ENCODE measurements at regions not wholly inside any gene's neighbourhood (a gene's known extent, or its start where the extent isn't known, plus 50 kb on each side); places are given as distances from the start of the nearest gene placed in this dataset.

- intact Hi-C loops (cut with DNase I, micrococcal nuclease) = no loop called here
- Mint-ChIP-seq H3K27ac (no peak overlapping the region), H3K4me3 (no peak overlapping the region), H3K9me3 (ENCODE audit: low read depth) (peaks cover 5% of the 10 kb centered on the region), H3K27me3 (peaks cover 2% of the 10 kb centered on the region), H3K36me3 (ENCODE audit: low read depth) (no peaks in the 10 kb centered on the region), H3K4me1 (peaks cover 8% of the 10 kb centered on the region)
- CTCF ChIA-PET = interaction anchor here (1.8 kb wide), 1 partner anchor 555 kb away, joined by 4 read pairs; no protein-coding TSS in a partner anchor
- POLR2A ChIA-PET = no interaction called here
- ATAC-seq (no peak), DNase-seq (no peak)
Observed at GRCh38 chr12:46680506-46680905, 145.3 kb downstream of the SLC38A4 start.

- H3K27ac Mint-ChIP-seq = no peak overlapping the region
- CTCF ChIA-PET = interaction anchor here (0.6 kb wide), 1 partner anchor 101 kb away, joined by 3 read pairs; no protein-coding TSS in a partner anchor
- POLR2A ChIA-PET = no interaction called here
- intact Hi-C loops (cut with DNase I, micrococcal nuclease) = loop anchor here (2.0 to 10.0 kb wide), 5 partner anchors 253 to 607 kb away; no protein-coding TSS in a partner anchor
- H3K36me3 Mint-ChIP-seq (ENCODE audit: low read depth) = no peaks in the 10 kb centered on the region
- H3K27me3 Mint-ChIP-seq = no peaks in the 10 kb centered on the region
- no peak overlapping the region for H3K4me3 Mint-ChIP-seq
- H3K4me1 Mint-ChIP-seq = peaks cover 8% of the 10 kb centered on the region
- ATAC-seq (no peak), DNase-seq (no peak)
- peaks cover 3% of the 10 kb centered on the region for H3K9me3 Mint-ChIP-seq (ENCODE audit: low read depth)
Observed at GRCh38 chr12:46679754-46680153, 146.0 kb downstream of the SLC38A4 start.

DNA sequence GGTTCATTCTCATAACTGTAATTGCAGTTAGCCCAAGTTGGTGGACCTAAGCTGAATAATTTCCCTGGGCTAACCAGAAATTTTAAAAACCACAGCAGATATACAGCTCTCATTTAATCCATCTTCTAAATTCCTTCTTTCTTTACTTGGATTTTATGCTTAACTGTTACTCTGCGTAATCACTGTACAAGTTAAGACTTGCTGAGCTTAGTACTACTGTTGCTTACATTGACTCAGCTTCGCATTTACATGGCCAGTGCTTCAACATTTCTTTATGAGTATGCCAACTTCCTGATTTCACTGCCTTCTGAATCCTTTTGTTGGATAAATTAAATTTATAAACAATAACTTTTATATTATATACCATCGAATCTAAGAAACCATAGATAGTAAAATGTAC is 147.4 kb downstream of the SLC38A4 start:
- Mint-ChIP-seq H3K4me3 (no peak overlapping the region), H3K27ac (no peak overlapping the region), H3K27me3 (no peaks in the 10 kb centered on the region), H3K9me3 (ENCODE audit: low read depth) (no peaks in the 10 kb centered on the region), H3K4me1 (peaks cover 8% of the 10 kb centered on the region), H3K36me3 (ENCODE audit: low read depth) (no peaks in the 10 kb centered on the region)
- DNase-seq (no peak), ATAC-seq (no peak)
- ChIA-PET POLR2A (no interaction called here), CTCF (interaction anchor here (0.6 to 1.7 kb wide), 2 partner anchors 233 to 325 kb away, joined by 4 to 5 read pairs; no protein-coding TSS in a partner anchor)
- intact Hi-C loops (cut with DNase I, micrococcal nuclease) = loop anchor here (2.0 to 10.0 kb wide), 5 partner anchors 254 to 606 kb away; no protein-coding TSS in a partner anchor

- ATAC-seq (peak; percentile 49), DNase-seq (no peak)
- ChIA-PET CTCF (interaction anchor here (1.2 to 2.4 kb wide), 3 partner anchors 306 to 342 kb away, joined by 3 to 11 read pairs (median 5); no protein-coding TSS in a partner anchor), POLR2A (no interaction called here)
- no peaks in the 10 kb centered on the region for H3K36me3 Mint-ChIP-seq (ENCODE audit: low read depth)
- no peaks in the 10 kb centered on the region for H3K9me3 Mint-ChIP-seq (ENCODE audit: low read depth)
- H3K27me3 Mint-ChIP-seq = no peaks in the 10 kb centered on the region
- intact Hi-C loops (cut with DNase I, micrococcal nuclease) = loop anchor here (2.0 to 10.0 kb wide), 8 partner anchors 255 to 605 kb away; no protein-coding TSS in a partner anchor
- H3K4me1 Mint-ChIP-seq = peaks cover 8% of the 10 kb centered on the region
- no peak overlapping the region for H3K27ac Mint-ChIP-seq
- H3K4me3 Mint-ChIP-seq = no peak overlapping the region
Observed at GRCh38 chr12:46677749-46678148, 148.0 kb downstream of the SLC38A4 start.

DNA sequence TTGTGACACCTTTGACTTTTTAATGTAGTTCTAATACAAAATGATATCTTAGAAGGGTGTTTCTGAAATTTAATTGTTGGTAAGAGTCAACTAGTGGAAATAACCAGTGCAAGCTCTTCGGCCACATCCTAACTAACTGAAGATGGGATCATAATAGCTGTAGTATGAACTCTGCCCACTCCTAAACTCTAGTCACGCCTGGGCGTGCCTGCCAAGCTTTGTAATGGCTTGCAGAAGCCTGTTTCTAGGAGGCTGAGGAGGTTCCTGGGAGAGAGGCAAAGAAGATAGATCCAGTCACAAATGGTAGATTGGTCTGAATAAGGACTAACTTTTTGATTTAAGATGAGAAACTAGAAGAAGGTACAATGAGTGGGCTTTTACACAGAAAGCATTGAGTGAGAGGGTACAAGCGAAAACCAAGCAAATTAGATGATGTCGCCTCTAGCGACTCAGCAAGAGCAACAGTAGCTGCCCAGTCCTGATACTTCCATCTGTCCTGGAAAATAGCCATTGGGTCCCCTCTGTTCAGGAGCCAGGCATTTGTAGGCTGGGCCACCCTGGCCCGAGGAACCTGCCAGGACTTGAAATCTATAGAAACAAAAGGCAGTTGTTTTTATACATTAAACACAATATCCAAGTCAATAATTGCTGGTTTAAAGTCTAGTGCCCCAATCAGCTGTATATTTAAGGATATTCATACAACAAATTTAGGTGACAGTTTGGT is 148.8 kb downstream of the SLC38A4 start:
- CTCF ChIA-PET = interaction anchor here (0.5 to 2.4 kb wide), 8 partner anchors 9 to 587 kb away, joined by 3 to 11 read pairs (median 4); no protein-coding TSS in a partner anchor
- intact Hi-C loops (cut with DNase I, micrococcal nuclease) = loop anchor here (2.0 to 10.0 kb wide), 7 partner anchors 255 to 605 kb away; no protein-coding TSS in a partner anchor
- Mint-ChIP-seq H3K4me1 (peaks cover 8% of the 10 kb centered on the region), H3K9me3 (ENCODE audit: low read depth) (no peaks in the 10 kb centered on the region), H3K4me3 (no peak overlapping the region), H3K27me3 (no peaks in the 10 kb centered on the region), H3K36me3 (ENCODE audit: low read depth) (no peaks in the 10 kb centered on the region), H3K27ac (no peak overlapping the region)
- POLR2A ChIA-PET = no interaction called here
- ATAC-seq = no peak
- no peak for DNase-seq

- H3K4me3 Mint-ChIP-seq = no peak overlapping the region
- ATAC-seq (no peak), DNase-seq (no peak)
- ChIA-PET POLR2A (no interaction called here), CTCF (interaction anchor here (0.5 to 2.4 kb wide), 10 partner anchors 9 to 565 kb away, joined by 3 to 11 read pairs (median 3); no protein-coding TSS in a partner anchor)
- intact Hi-C loops (cut with DNase I, micrococcal nuclease) = loop anchor here (2.0 to 10.0 kb wide), 7 partner anchors 256 to 604 kb away; no protein-coding TSS in a partner anchor
- H3K36me3 Mint-ChIP-seq (ENCODE audit: low read depth) = no peaks in the 10 kb centered on the region
- no peaks in the 10 kb centered on the region for H3K9me3 Mint-ChIP-seq (ENCODE audit: low read depth)
- H3K4me1 Mint-ChIP-seq = peaks cover 8% of the 10 kb centered on the region
- H3K27ac Mint-ChIP-seq = no peak overlapping the region
- no peaks in the 10 kb centered on the region for H3K27me3 Mint-ChIP-seq
Observed at GRCh38 chr12:46676396-46676795, 149.4 kb downstream of the SLC38A4 start.

DNA sequence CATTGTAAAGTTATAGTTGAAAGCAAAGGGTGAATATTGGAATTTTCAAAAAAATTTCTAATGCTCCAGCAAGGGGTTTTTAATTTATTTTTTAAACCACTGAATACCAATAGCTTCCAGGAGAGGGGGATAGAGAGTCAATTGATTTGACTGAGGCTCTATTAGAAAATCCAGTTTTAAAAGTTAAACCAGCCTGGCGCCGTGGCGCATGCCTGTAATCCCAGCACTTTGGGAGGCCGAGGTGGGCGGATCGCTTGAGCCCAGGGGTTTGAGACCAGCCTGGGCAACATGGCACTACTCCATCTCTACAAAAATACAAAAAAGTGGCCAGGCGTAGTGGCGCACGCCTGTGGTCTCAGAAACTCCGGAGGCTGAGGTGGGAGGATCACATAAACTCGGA is 150.1 kb downstream of the SLC38A4 start:
- ChIA-PET CTCF (interaction anchor here (0.5 to 2.4 kb wide), 11 partner anchors 10 to 594 kb away, joined by 3 to 11 read pairs (median 3); no protein-coding TSS in a partner anchor), POLR2A (interaction anchor here (0.6 kb wide), 1 partner anchor 125 kb away, joined by 3 read pairs; no protein-coding TSS in a partner anchor)
- Mint-ChIP-seq H3K4me3 (no peak overlapping the region), H3K4me1 (peaks cover 8% of the 10 kb centered on the region), H3K36me3 (ENCODE audit: low read depth) (no peaks in the 10 kb centered on the region), H3K27ac (no peak overlapping the region), H3K9me3 (ENCODE audit: low read depth) (no peaks in the 10 kb centered on the region), H3K27me3 (no peaks in the 10 kb centered on the region)
- ATAC-seq (no peak), DNase-seq (no peak)
- intact Hi-C loops (cut with DNase I, micrococcal nuclease) = loop anchor here (1.0 to 10.0 kb wide), 9 partner anchors 257 to 603 kb away; no protein-coding TSS in a partner anchor

GRCh38 chr12:46674800-46675199 is 151.0 kb downstream of the SLC38A4 start:
- ATAC-seq (peak; percentile 51), DNase-seq (no peak)
- H3K9me3 Mint-ChIP-seq (ENCODE audit: low read depth) = peaks cover 4% of the 10 kb centered on the region
- no peaks in the 10 kb centered on the region for H3K27me3 Mint-ChIP-seq
- H3K4me1 Mint-ChIP-seq = peaks cover 8% of the 10 kb centered on the region
- no peaks in the 10 kb centered on the region for H3K36me3 Mint-ChIP-seq (ENCODE audit: low read depth)
- intact Hi-C loops (cut with DNase I, micrococcal nuclease) = loop anchor here (1.0 to 10.0 kb wide), 6 partner anchors 258 to 602 kb away; no protein-coding TSS in a partner anchor
- POLR2A ChIA-PET = no interaction called here
- CTCF ChIA-PET = interaction anchor here (0.7 to 2.2 kb wide), 10 partner anchors 9 to 550 kb away, joined by 3 to 7 read pairs (median 4); no protein-coding TSS in a partner anchor
- H3K4me3 Mint-ChIP-seq = no peak overlapping the region
- H3K27ac Mint-ChIP-seq = no peak overlapping the region

DNA sequence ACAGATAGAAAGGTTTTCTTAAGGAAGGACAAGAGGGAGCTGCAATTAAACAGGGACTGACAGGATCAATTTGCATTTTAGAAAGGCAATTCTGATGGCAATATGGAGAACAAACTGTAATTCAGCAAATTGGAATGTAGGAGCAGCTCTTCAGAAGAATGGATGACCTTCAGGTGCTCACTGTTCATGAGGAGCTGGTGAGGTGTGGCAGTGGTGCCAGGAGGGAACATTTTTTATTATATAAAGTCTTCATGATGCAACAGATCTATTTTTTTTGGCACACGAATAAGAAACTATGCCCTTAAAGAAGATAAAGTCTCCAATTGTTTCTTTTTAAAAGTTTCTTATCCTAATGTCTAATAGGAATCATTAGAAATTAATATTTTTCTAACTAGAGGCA is 151.7 kb downstream of the SLC38A4 start:
- H3K9me3 Mint-ChIP-seq (ENCODE audit: low read depth) = peaks cover 4% of the 10 kb centered on the region
- DNase-seq = no peak
- no peaks in the 10 kb centered on the region for H3K27me3 Mint-ChIP-seq
- H3K4me3 Mint-ChIP-seq = no peak overlapping the region
- intact Hi-C loops (cut with DNase I, micrococcal nuclease) = loop anchor here (2.0 to 10.0 kb wide), 3 partner anchors 519 to 549 kb away; no protein-coding TSS in a partner anchor
- ATAC-seq = no peak
- H3K36me3 Mint-ChIP-seq (ENCODE audit: low read depth) = no peaks in the 10 kb centered on the region
- ChIA-PET POLR2A (interaction anchor here (0.7 kb wide), 1 partner anchor 139 kb away, joined by 4 read pairs; no protein-coding TSS in a partner anchor), CTCF (interaction anchor here (0.9 to 2.2 kb wide), 7 partner anchors 8 to 549 kb away, joined by 3 to 6 read pairs (median 4); no protein-coding TSS in a partner anchor)
- H3K27ac Mint-ChIP-seq = no peak overlapping the region
- H3K4me1 Mint-ChIP-seq = peaks cover 8% of the 10 kb centered on the region

GRCh38 chr12:46671102-46671501 is 154.7 kb downstream of the SLC38A4 start:
- Mint-ChIP-seq H3K27ac (no peak overlapping the region), H3K36me3 (ENCODE audit: low read depth) (no peaks in the 10 kb centered on the region), H3K4me1 (no peaks in the 10 kb centered on the region), H3K9me3 (ENCODE audit: low read depth) (peaks cover 4% of the 10 kb centered on the region), H3K27me3 (no peaks in the 10 kb centered on the region), H3K4me3 (no peak overlapping the region)
- ChIA-PET CTCF (no interaction called here), POLR2A (no interaction called here)
- intact Hi-C loops (cut with DNase I, micrococcal nuclease) = loop anchor here in 1 of 2 experiments (10.0 kb wide), 2 partner anchors 516 to 546 kb away; no protein-coding TSS in a partner anchor
- DNase-seq (no peak), ATAC-seq (no peak)

DNA sequence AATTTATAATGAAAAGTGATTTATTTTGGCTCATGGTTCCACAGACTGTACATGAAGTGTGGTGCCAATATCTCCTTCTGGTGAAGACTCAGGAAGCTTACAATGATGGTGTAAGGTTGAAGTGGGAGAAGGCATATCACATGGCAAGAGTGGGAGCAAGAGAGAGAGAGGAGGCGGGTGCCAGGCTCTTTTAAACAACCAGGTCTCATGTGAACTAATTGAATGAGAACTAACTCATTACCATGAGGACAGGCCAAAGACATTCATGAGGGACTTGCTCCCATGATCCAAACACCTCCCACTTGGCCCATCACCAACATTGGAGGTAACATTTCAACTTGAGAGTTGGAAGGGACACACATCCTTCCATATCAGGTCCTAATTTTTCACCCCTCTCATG is 155.2 kb downstream of the SLC38A4 start:
- no peaks in the 10 kb centered on the region for H3K27me3 Mint-ChIP-seq
- DNase-seq = no peak
- no peaks in the 10 kb centered on the region for H3K4me1 Mint-ChIP-seq

More for the DNA sequence above, 155.2 kb downstream of the SLC38A4 start:
- intact Hi-C loops (cut with DNase I, micrococcal nuclease) = loop anchor here in 1 of 2 experiments (10.0 kb wide), 2 partner anchors 516 to 546 kb away; no protein-coding TSS in a partner anchor
- Mint-ChIP-seq H3K36me3 (ENCODE audit: low read depth) (no peaks in the 10 kb centered on the region), H3K4me3 (no peak overlapping the region), H3K9me3 (ENCODE audit: low read depth) (peaks cover 4% of the 10 kb centered on the region), H3K27ac (no peak overlapping the region)
- ChIA-PET CTCF (no interaction called here), POLR2A (no interaction called here)
- ATAC-seq = no peak

Data from activated CD4-positive, alpha-beta T cell treated with anti-CD3 and anti-CD28 coated beads for 36 hours (primary cell).